GM12892 (cell line): ENCODE measurements at regions not wholly inside any gene's neighbourhood (a gene's known extent, or its start where the extent isn't known, plus 50 kb on each side); places are given as distances from the start of the nearest gene placed in this dataset.

ENCODE experiments used
- POLR2A ChIP-seq: IDR thresholded peaks from 2 replicates; pipeline ENCODE4 v1.6.1; 2011; ENCODE audit warnings: low read depth, low read length, control low read depth
- POLR2AphosphoS5 ChIP-seq: IDR thresholded peaks from 2 replicates; pipeline ENCODE4 v1.6.1; 2011; ENCODE audit warnings: low read depth, low read length, control low read depth

DNA sequence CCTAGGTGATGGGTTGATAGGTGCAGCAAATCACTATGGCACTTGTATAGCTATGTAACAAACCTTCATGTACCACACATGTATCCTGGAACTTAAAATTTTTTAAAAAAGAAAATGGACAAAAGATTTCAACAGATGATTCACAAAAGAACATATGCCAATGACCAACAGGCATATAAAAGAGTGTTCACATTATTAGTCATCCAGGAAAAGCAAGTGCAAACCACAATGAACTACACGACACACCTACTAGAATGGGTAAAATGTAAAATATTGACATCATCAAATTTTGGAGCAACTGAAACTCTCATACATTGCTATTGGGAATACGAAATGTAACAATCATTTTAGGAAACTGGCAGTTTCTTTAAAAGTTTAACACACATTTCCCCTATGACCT, 109.9 kb downstream of the YIPF5 start:
- TF ChIP-seq POLR2AphosphoS5 (no peak), POLR2A (no peak)
